ENCODE measurements at regions not wholly inside any gene's neighbourhood (a gene's known extent, or its start where the extent isn't known, plus 50 kb on each side); places are given as distances from the start of the nearest gene placed in this dataset.

- no peak for DNase-seq (ENCODE audit: low spot score)
These were observed 78.2 kb downstream of the NCOR2 start for GRCh38 chr12:124489220-124489619.

GRCh38 chr12:124488520-124488919, 78.9 kb downstream of the NCOR2 start:
- DNase-seq (ENCODE audit: low spot score): no peak

- no peak for DNase-seq (ENCODE audit: low spot score)
These were observed 79.6 kb downstream of the NCOR2 start for GRCh38 chr12:124487834-124488165.

GRCh38 chr12:124487066-124487833, 80.2 kb downstream of the NCOR2 start:
- peak; percentile 29 for DNase-seq (ENCODE audit: low spot score)

GRCh38 chr12:124486346-124486963, 81.0 kb downstream of the NCOR2 start:
- no peak for DNase-seq (ENCODE audit: low spot score)

- DNase-seq (ENCODE audit: low spot score): no peak
These were observed 82.0 kb downstream of the NCOR2 start for GRCh38 chr12:124485371-124485770.

- DNase-seq (ENCODE audit: low spot score): no peak
These were observed 82.9 kb downstream of the NCOR2 start for GRCh38 chr12:124484526-124484953.

GRCh38 chr12:124484067-124484466, 83.3 kb downstream of the NCOR2 start:
- DNase-seq (ENCODE audit: low spot score): no peak

GRCh38 chr12:124482901-124483799, 84.3 kb downstream of the NCOR2 start:
- DNase-seq (ENCODE audit: low spot score): no peak

GRCh38 chr12:124482567-124482893, 84.9 kb downstream of the NCOR2 start:
- DNase-seq (ENCODE audit: low spot score): no peak

GRCh38 chr12:124481772-124482566, 85.4 kb downstream of the NCOR2 start:
- no peak for DNase-seq (ENCODE audit: low spot score)

GRCh38 chr12:124481257-124481750, 86.1 kb downstream of the NCOR2 start:
- DNase-seq (ENCODE audit: low spot score): no peak

GRCh38 chr12:124480469-124481256, 86.7 kb downstream of the NCOR2 start:
- no peak for DNase-seq (ENCODE audit: low spot score)

- no peak for DNase-seq (ENCODE audit: low spot score)
These were observed 87.5 kb downstream of the NCOR2 start for GRCh38 chr12:124479680-124480468.

GRCh38 chr12:124478985-124479645, 88.3 kb downstream of the NCOR2 start:
- no peak for DNase-seq (ENCODE audit: low spot score)

GRCh38 chr12:124478416-124478815, 89.0 kb downstream of the NCOR2 start:
- DNase-seq (ENCODE audit: low spot score): no peak

GRCh38 chr12:124477107-124477915, 90.1 kb downstream of the NCOR2 start:
- no peak for DNase-seq (ENCODE audit: low spot score)

- no peak for DNase-seq (ENCODE audit: low spot score)
These were observed 91.4 kb downstream of the NCOR2 start for GRCh38 chr12:124476011-124476400.
